BJ (cell line): ENCODE measurements at regions not wholly inside any gene's neighbourhood (a gene's known extent, or its start where the extent isn't known, plus 50 kb on each side); places are given as distances from the start of the nearest gene placed in this dataset.

Experiments
- CTCF ChIA-PET: fragments of 350-600 bp; formaldehyde crosslinking; extraction: SDS; loops from one replicate; lab custom pipeline; 2021; ENCODE audit warnings: antibody characterized with exemption, inconsistent platforms; lab: Yijun Ruan, JAX
- POLR2A ChIA-PET: fragments of 300-600 bp; sonication (Branson Sonifier 250); formaldehyde crosslinking; extraction: SDS; loops from one replicate; lab custom pipeline; 2021; ENCODE audit warnings: antibody characterized with exemption; lab: Charles Lee
- DNase-seq: peaks from one replicate; pipeline ENCODE4 v3.0.0-alpha.2; 2011; ENCODE audit warnings: low read depth
- H3K27me3 ChIP-seq: 2 replicates; pipeline ENCODE4 v1.6.0; 2011; ENCODE audit warnings: low read length; ENCODE audit not compliant: control insufficient read depth, insufficient read depth
- H3K36me3 ChIP-seq: 2 replicates; pipeline ENCODE4 v1.5.1; 2011; ENCODE audit warnings: low read length; ENCODE audit not compliant: control insufficient read depth, insufficient read depth
- H3K4me3 ChIP-seq: 2 replicates; pipeline ENCODE4 v1.5.1; 2011; ENCODE audit warnings: low read depth, mild to moderate bottlenecking, control low read depth, low read length
- CTCF ChIP-seq: IDR thresholded peaks from 2 replicates; pipeline ENCODE4 v1.5.1; 2011; ENCODE audit warnings: low read depth, mild to moderate bottlenecking, control low read depth, inconsistent platforms, low read length, moderate library complexity; ENCODE audit not compliant: insufficient read depth

- POLR2A ChIA-PET = no interaction called here
- no peak overlapping the region for H3K4me3 ChIP-seq
- no peaks in the 10 kb centered on the region for H3K36me3 ChIP-seq
- no peak for DNase-seq
- CTCF ChIA-PET = no interaction called here
- H3K27me3 ChIP-seq = no peaks in the 10 kb centered on the region
- TF ChIP-seq CTCF = no peak
These were observed 251.5 kb upstream of the NR2F2 start for GRCh38 chr15:96079041-96079440.

GRCh38 chr15:96079882-96080281 is 250.6 kb upstream of the NR2F2 start:
- ChIA-PET CTCF (no interaction called here), POLR2A (no interaction called here)
- no peak for TF ChIP-seq CTCF
- Histone ChIP-seq H3K4me3 (no peak overlapping the region), H3K27me3 (no peaks in the 10 kb centered on the region), H3K36me3 (no peaks in the 10 kb centered on the region)
- no peak for DNase-seq

GRCh38 chr15:96086164-96086563 is 244.3 kb upstream of the NR2F2 start:
- Histone ChIP-seq H3K4me3 (no peak overlapping the region), H3K36me3 (no peaks in the 10 kb centered on the region), H3K27me3 (no peaks in the 10 kb centered on the region)
- DNase-seq = no peak
- TF ChIP-seq CTCF = no peak
- ChIA-PET CTCF (no interaction called here), POLR2A (no interaction called here)

GRCh38 chr15:96087180-96087884 is 243.2 kb upstream of the NR2F2 start:
- H3K36me3 ChIP-seq = no peaks in the 10 kb centered on the region
- ChIA-PET POLR2A (no interaction called here), CTCF (no interaction called here)
- no peaks in the 10 kb centered on the region for H3K27me3 ChIP-seq
- H3K4me3 ChIP-seq = no peak overlapping the region
- no peak for DNase-seq
- no peak for TF ChIP-seq CTCF

- no peak for TF ChIP-seq CTCF
- Histone ChIP-seq H3K36me3 (no peaks in the 10 kb centered on the region), H3K4me3 (no peak overlapping the region), H3K27me3 (no peaks in the 10 kb centered on the region)
- DNase-seq = no peak
- POLR2A ChIA-PET = no interaction called here
- CTCF ChIA-PET = no interaction called here
These were observed 241.8 kb upstream of the NR2F2 start for GRCh38 chr15:96088650-96089049.
